Thymus (tissue), 11 donors: ENCODE measurements at regions not wholly inside any gene's neighbourhood (a gene's known extent, or its start where the extent isn't known, plus 50 kb on each side); places are given as distances from the start of the nearest gene placed in this dataset.

Source experiments
- DNase-seq, 9 donors: peaks; one replicate each; pipeline ENCODE4 v3.0.0-alpha.2; 2013; ENCODE audit warnings: low spot score in 9 of 9, low read depth in 6 of 9, missing footprints in 1 of 9
- H3K27ac ChIP-seq, 2 donors: one replicate each; pipeline ENCODE4 v1.5.1; 2013; ENCODE audit warnings: control low read depth in 1 of 2, low read depth in 1 of 2, low read length in 1 of 2, mild to moderate bottlenecking in 1 of 2, moderate library complexity in 1 of 2
- H3K27me3 ChIP-seq, 2 donors: one replicate each; pipeline ENCODE4 v1.5.1; 2013; ENCODE audit warnings: low read length in 1 of 2; ENCODE audit not compliant: control insufficient read depth in 2 of 2, insufficient read depth in 1 of 2
- H3K36me3 ChIP-seq, 2 donors: one replicate each; pipeline ENCODE4 v1.5.1; 2013; ENCODE audit warnings: low read length in 1 of 2, mild to moderate bottlenecking in 1 of 2, moderate library complexity in 1 of 2; ENCODE audit not compliant: control insufficient read depth in 2 of 2, insufficient read depth in 2 of 2
- H3K4me1 ChIP-seq, 2 donors: one replicate each; pipeline ENCODE4 v1.5.1; 2013; ENCODE audit warnings: low read length in 2 of 2; ENCODE audit not compliant: control insufficient read depth in 2 of 2, insufficient read depth in 2 of 2
- H3K4me3 ChIP-seq, 2 donors: one replicate each; pipeline ENCODE4 v1.5.1; 2013; ENCODE audit warnings: low read length in 2 of 2, control low read depth in 1 of 2, mild to moderate bottlenecking in 1 of 2
- H3K9me3 ChIP-seq, 2 donors: one replicate each; pipeline ENCODE4 v1.5.1; 2013; ENCODE audit warnings: low read length in 1 of 2, mild to moderate bottlenecking in 1 of 2; ENCODE audit not compliant: control insufficient read depth in 2 of 2, insufficient read depth in 1 of 2
- WGBS: extraction: QIAGEN DNeasy Blood & Tissue Kit; methylation state at CpG from one replicate; pipeline ENCODE4 v1.1.7; 2013; 5-methylcytosine and 5-hydroxymethylcytosine counted together
- donor health status: healthy.

- Histone ChIP-seq H3K27me3 (no peaks in the 10 kb centered on the region), H3K4me3 (no peak overlapping the region), H3K27ac (no peak overlapping the region), H3K36me3 (no peaks in the 10 kb centered on the region), H3K4me1 (no peaks in the 10 kb centered on the region), H3K9me3 (no peaks in the 10 kb centered on the region)
- 94% methylated on average over 2 of the region's 2 CpGs for WGBS
- DNase-seq = no peak
Observed at GRCh38 chr17:63109661-63110060, 143.6 kb downstream of the TANC2 start.

- no peaks in the 10 kb centered on the region for H3K4me1 ChIP-seq
- no peaks in the 10 kb centered on the region for H3K36me3 ChIP-seq
- no peaks in the 10 kb centered on the region for H3K27me3 ChIP-seq
- no peak overlapping the region for H3K27ac ChIP-seq
- WGBS = 95% methylated on average over 4 of the region's 4 CpGs
- no peak for DNase-seq
- H3K4me3 ChIP-seq = no peak overlapping the region
- H3K9me3 ChIP-seq = no peaks in the 10 kb centered on the region
Observed at GRCh38 chr17:63113167-63113566, 147.1 kb downstream of the TANC2 start.

- 95% methylated on average over 4 of the region's 4 CpGs for WGBS
- H3K36me3 ChIP-seq = no peaks in the 10 kb centered on the region
- H3K4me1 ChIP-seq = no peaks in the 10 kb centered on the region
Observed at GRCh38 chr17:63116228-63116627, 150.2 kb downstream of the TANC2 start.

GRCh38 chr17:63116967-63117830 is 151.2 kb downstream of the TANC2 start:
- Histone ChIP-seq H3K4me1 (no peaks in the 10 kb centered on the region), H3K27ac (no peak overlapping the region), H3K4me3 (no peak overlapping the region), H3K36me3 (no peaks in the 10 kb centered on the region), H3K27me3 (no peaks in the 10 kb centered on the region), H3K9me3 (no peaks in the 10 kb centered on the region)
- 98% methylated on average over 8 of the region's 8 CpGs for WGBS
- DNase-seq = no peak

More at GRCh38 chr17:63116228-63116627, 150.2 kb downstream of the TANC2 start:
- Histone ChIP-seq H3K27me3 (no peaks in the 10 kb centered on the region), H3K27ac (no peak overlapping the region), H3K4me3 (no peak overlapping the region), H3K9me3 (no peaks in the 10 kb centered on the region)
- DNase-seq = no peak

GRCh38 chr17:63120406-63120805 is 154.4 kb downstream of the TANC2 start:
- WGBS = 97% methylated on average over 2 of the region's 2 CpGs
- DNase-seq = no peak

GRCh38 chr17:63124536-63124935 is 158.5 kb downstream of the TANC2 start:
- 97% methylated on average over 7 of the region's 7 CpGs for WGBS
- Histone ChIP-seq H3K9me3 (no peaks in the 10 kb centered on the region), H3K4me1 (no peaks in the 10 kb centered on the region)

More at GRCh38 chr17:63120406-63120805, 154.4 kb downstream of the TANC2 start:
- H3K4me1 ChIP-seq = no peaks in the 10 kb centered on the region
- H3K9me3 ChIP-seq = no peaks in the 10 kb centered on the region
- no peaks in the 10 kb centered on the region for H3K36me3 ChIP-seq
- no peak overlapping the region for H3K4me3 ChIP-seq
- no peaks in the 10 kb centered on the region for H3K27me3 ChIP-seq
- H3K27ac ChIP-seq = no peak overlapping the region

GRCh38 chr17:63124958-63125357 is 158.9 kb downstream of the TANC2 start:
- 94% methylated on average over 3 of the region's 3 CpGs for WGBS
- Histone ChIP-seq H3K4me3 (no peak overlapping the region), H3K4me1 (no peaks in the 10 kb centered on the region), H3K9me3 (no peaks in the 10 kb centered on the region), H3K27ac (no peak overlapping the region), H3K36me3 (no peaks in the 10 kb centered on the region), H3K27me3 (no peaks in the 10 kb centered on the region)
- no peak for DNase-seq

More at GRCh38 chr17:63124536-63124935, 158.5 kb downstream of the TANC2 start:
- Histone ChIP-seq H3K4me3 (no peak overlapping the region), H3K27ac (no peak overlapping the region), H3K36me3 (no peaks in the 10 kb centered on the region), H3K27me3 (no peaks in the 10 kb centered on the region)
- no peak for DNase-seq

- no peaks in the 10 kb centered on the region for H3K36me3 ChIP-seq
- H3K27me3 ChIP-seq = no peaks in the 10 kb centered on the region
- no peak overlapping the region for H3K27ac ChIP-seq
- WGBS = over 99% methylated on average over 3 of the region's 3 CpGs
- no peak for DNase-seq
- no peak overlapping the region for H3K4me3 ChIP-seq
- H3K9me3 ChIP-seq = no peaks in the 10 kb centered on the region
- no peaks in the 10 kb centered on the region for H3K4me1 ChIP-seq
Observed at GRCh38 chr17:63125987-63126386, 160.0 kb downstream of the TANC2 start.

GRCh38 chr17:63126607-63127006 is 160.6 kb downstream of the TANC2 start:
- Histone ChIP-seq H3K27ac (no peak overlapping the region), H3K36me3 (no peaks in the 10 kb centered on the region), H3K9me3 (no peaks in the 10 kb centered on the region), H3K4me3 (no peak overlapping the region), H3K27me3 (no peaks in the 10 kb centered on the region), H3K4me1 (no peaks in the 10 kb centered on the region)
- 97% methylated on average over 3 of the region's 3 CpGs for WGBS
- DNase-seq = no peak
